ENCODE measurements at regions not wholly inside any gene's neighbourhood (a gene's known extent, or its start where the extent isn't known, plus 50 kb on each side); places are given as distances from the start of the nearest gene placed in this dataset.

DNA sequence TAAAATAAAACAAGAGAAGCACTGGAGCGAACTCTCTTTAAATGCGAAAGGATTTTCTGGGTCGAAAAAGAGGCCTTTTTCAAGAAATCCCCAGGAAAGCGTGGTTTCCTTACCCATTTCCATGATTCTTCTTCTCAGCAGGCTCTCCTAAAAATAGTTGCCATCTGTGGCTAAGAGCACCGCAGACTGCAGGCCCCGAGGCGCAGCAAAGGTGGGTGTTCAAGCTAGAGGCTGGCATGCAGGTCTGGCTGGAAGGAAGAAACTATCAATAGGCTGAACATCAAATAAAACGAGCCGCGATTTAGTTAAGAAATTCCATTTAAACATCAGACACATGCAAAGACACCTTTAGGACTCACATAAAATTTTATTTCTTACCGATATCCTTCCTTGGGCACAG is 135.1 kb downstream of the ADAMTS1 start:
- Histone ChIP-seq H3K27ac (ENCODE audit: low read depth in 1 of 2, low read length in 2 of 2) (no peak overlapping the region), H3K4me1 (ENCODE audit: control insufficient read depth in 4 of 4, insufficient read depth in 4 of 4, low read length in 3 of 4) (no peaks in the 10 kb centered on the region), H3K9ac (ENCODE audit: low read depth in 1 of 2, low read length in 2 of 2) (no peak overlapping the region), H3K4me3 (ENCODE audit: low read depth in 1 of 3, low read length in 3 of 3) (no peak overlapping the region), H3K9me3 (ENCODE audit: control insufficient read depth in 4 of 4, low read length in 3 of 4) (no peaks in the 10 kb centered on the region), H3K27me3 (ENCODE audit: control insufficient read depth in 4 of 4, insufficient read depth in 4 of 4, low read length in 3 of 4) (no peaks in the 10 kb centered on the region), H3K36me3 (ENCODE audit: control insufficient read depth in 4 of 4, insufficient read depth in 3 of 4, low read depth in 1 of 4, low read length in 3 of 4) (no peaks in the 10 kb centered on the region)
- TF ChIP-seq FOXA2 (IDR thresholded peaks at IDR 0.05) (no peak), EGR1 (IDR thresholded peaks at IDR 0.05; ENCODE audit: low read depth in 2 of 2) (no peak), RXRA (IDR thresholded peaks at IDR 0.05) (no peak), HNF4G (IDR thresholded peaks at IDR 0.05) (no peak), RAD21 (IDR thresholded peaks at IDR 0.05) (no peak), HNF4A (conservative IDR thresholded peaks at IDR 0.05) (no peak), SP1 (IDR thresholded peaks at IDR 0.05) (no peak), JUND (IDR thresholded peaks at IDR 0.05) (no peak)
- TF ChIP-seq, protein P1, sequence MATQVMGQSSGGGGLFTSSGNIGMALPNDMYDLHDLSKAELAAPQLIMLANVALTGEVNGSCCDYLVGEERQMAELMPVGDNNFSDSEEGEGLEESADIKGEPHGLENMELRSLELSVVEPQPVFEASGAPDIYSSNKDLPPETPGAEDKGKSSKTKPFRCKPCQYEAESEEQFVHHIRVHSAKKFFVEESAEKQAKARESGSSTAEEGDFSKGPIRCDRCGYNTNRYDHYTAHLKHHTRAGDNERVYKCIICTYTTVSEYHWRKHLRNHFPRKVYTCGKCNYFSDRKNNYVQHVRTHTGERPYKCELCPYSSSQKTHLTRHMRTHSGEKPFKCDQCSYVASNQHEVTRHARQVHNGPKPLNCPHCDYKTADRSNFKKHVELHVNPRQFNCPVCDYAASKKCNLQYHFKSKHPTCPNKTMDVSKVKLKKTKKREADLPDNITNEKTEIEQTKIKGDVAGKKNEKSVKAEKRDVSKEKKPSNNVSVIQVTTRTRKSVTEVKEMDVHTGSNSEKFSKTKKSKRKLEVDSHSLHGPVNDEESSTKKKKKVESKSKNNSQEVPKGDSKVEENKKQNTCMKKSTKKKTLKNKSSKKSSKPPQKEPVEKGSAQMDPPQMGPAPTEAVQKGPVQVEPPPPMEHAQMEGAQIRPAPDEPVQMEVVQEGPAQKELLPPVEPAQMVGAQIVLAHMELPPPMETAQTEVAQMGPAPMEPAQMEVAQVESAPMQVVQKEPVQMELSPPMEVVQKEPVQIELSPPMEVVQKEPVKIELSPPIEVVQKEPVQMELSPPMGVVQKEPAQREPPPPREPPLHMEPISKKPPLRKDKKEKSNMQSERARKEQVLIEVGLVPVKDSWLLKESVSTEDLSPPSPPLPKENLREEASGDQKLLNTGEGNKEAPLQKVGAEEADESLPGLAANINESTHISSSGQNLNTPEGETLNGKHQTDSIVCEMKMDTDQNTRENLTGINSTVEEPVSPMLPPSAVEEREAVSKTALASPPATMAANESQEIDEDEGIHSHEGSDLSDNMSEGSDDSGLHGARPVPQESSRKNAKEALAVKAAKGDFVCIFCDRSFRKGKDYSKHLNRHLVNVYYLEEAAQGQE (IDR thresholded peaks at IDR 0.05), result no peak
- TF ChIP-seq, protein P2, sequence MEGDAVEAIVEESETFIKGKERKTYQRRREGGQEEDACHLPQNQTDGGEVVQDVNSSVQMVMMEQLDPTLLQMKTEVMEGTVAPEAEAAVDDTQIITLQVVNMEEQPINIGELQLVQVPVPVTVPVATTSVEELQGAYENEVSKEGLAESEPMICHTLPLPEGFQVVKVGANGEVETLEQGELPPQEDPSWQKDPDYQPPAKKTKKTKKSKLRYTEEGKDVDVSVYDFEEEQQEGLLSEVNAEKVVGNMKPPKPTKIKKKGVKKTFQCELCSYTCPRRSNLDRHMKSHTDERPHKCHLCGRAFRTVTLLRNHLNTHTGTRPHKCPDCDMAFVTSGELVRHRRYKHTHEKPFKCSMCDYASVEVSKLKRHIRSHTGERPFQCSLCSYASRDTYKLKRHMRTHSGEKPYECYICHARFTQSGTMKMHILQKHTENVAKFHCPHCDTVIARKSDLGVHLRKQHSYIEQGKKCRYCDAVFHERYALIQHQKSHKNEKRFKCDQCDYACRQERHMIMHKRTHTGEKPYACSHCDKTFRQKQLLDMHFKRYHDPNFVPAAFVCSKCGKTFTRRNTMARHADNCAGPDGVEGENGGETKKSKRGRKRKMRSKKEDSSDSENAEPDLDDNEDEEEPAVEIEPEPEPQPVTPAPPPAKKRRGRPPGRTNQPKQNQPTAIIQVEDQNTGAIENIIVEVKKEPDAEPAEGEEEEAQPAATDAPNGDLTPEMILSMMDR (IDR thresholded peaks at IDR 0.05; ENCODE audit: low read depth, low read length, missing input control), result no peak
- TF ChIP-seq, protein P3, sequence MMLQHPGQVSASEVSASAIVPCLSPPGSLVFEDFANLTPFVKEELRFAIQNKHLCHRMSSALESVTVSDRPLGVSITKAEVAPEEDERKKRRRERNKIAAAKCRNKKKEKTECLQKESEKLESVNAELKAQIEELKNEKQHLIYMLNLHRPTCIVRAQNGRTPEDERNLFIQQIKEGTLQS (IDR thresholded peaks at IDR 0.05), result no peak
- no peak for DNase-seq (ENCODE audit: low spot score)
- 81% methylated on average over 11 of the region's 11 CpGs for WGBS

DNA sequence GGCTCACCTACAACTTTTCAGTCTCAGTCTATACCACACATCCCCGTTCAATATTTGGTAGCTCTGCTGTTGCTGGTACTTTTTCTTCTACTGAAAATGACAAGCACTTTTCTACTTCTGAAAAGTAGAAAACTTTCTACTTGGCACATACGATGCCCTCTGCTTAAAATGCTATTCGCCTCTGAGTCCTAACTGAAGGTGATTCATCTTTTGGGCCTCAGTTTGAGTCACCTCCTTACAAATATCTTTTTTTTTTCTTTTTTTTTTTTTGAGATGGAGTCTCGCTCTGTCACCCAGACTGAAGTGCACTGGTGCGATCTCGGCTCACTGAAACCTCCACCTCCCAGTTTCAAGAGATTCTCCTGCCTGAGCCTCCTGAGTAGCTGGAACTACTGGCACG is 136.0 kb upstream of the CYYR1 start:
- H3K4me3 ChIP-seq (ENCODE audit: low read depth in 1 of 3, low read length in 3 of 3), result no peak overlapping the region

DNA sequence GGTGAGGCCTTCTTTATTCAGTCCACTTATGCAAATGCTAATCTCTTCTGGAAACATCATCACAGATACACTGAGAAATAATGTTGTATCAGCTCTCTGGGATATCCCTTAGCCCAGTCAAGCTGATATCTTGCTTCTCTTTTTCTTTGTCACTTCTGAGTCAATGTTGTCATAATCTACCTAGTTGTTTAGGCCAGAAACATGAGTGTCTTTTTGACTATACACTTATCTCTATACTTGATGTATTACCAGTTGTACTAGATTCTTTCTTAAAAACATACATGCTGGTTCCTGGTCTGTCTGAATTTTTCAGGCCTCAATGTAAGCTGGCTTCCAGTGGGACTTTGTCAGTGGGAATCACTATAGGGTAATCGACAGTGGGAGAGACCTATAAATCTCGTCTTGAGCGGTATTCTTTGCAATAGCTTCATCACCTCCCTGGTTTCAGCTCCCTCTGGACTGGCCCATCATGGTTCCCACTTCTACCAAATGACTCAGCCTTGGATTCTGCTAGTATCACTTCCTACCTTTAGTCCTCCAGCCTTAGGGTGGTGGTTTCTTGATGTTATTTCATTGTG is 135.2 kb upstream of the CYYR1 start:
- Histone ChIP-seq H3K27ac (ENCODE audit: low read depth in 1 of 2, low read length in 2 of 2) (no peak overlapping the region), H3K9ac (ENCODE audit: low read depth in 1 of 2, low read length in 2 of 2) (no peak overlapping the region), H3K4me1 (ENCODE audit: control insufficient read depth in 4 of 4, insufficient read depth in 4 of 4, low read length in 3 of 4) (no peaks in the 10 kb centered on the region), H3K27me3 (ENCODE audit: control insufficient read depth in 4 of 4, insufficient read depth in 4 of 4, low read length in 3 of 4) (no peaks in the 10 kb centered on the region), H3K9me3 (ENCODE audit: control insufficient read depth in 4 of 4, low read length in 3 of 4) (no peaks in the 10 kb centered on the region), H3K36me3 (ENCODE audit: control insufficient read depth in 4 of 4, insufficient read depth in 3 of 4, low read depth in 1 of 4, low read length in 3 of 4) (no peaks in the 10 kb centered on the region), H3K4me3 (ENCODE audit: low read depth in 1 of 3, low read length in 3 of 3) (no peak overlapping the region)
- WGBS, result 91% methylated on average over 3 of the region's 3 CpGs
- DNase-seq (ENCODE audit: low spot score), result no peak
- no peak for TF ChIP-seq HNF4A (conservative IDR thresholded peaks at IDR 0.05)
- TF ChIP-seq, protein P4, sequence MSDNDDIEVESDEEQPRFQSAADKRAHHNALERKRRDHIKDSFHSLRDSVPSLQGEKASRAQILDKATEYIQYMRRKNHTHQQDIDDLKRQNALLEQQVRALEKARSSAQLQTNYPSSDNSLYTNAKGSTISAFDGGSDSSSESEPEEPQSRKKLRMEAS (IDR thresholded peaks at IDR 0.05), result no peak
- TF ChIP-seq TAF1 (conservative IDR thresholded peaks at IDR 0.05), result no peak
- TF ChIP-seq, protein P2 (IDR thresholded peaks at IDR 0.05; ENCODE audit: low read depth, low read length, missing input control), result no peak
- no peak for TF ChIP-seq FOXA1 (IDR thresholded peaks at IDR 0.05)
- TF ChIP-seq YY1 (IDR thresholded peaks at IDR 0.05), result no peak
- TF ChIP-seq FOXA2 (IDR thresholded peaks at IDR 0.05), result no peak
- no peak for TF ChIP-seq GABPA (IDR thresholded peaks at IDR 0.05 in 1 of 2, conservative IDR thresholded peaks at IDR 0.05 in 1 of 2)
- no peak for TF ChIP-seq HNF4G (IDR thresholded peaks at IDR 0.05)
- TF ChIP-seq, protein P3 (IDR thresholded peaks at IDR 0.05), result no peak
- no peak for TF ChIP-seq SP1 (IDR thresholded peaks at IDR 0.05)
- TF ChIP-seq JUND (IDR thresholded peaks at IDR 0.05), result no peak

More for the DNA sequence above, 136.0 kb upstream of the CYYR1 start:
- Histone ChIP-seq H3K27me3 (ENCODE audit: control insufficient read depth in 4 of 4, insufficient read depth in 4 of 4, low read length in 3 of 4) (no peaks in the 10 kb centered on the region), H3K27ac (ENCODE audit: low read depth in 1 of 2, low read length in 2 of 2) (no peak overlapping the region), H3K9me3 (ENCODE audit: control insufficient read depth in 4 of 4, low read length in 3 of 4) (no peaks in the 10 kb centered on the region), H3K9ac (ENCODE audit: low read depth in 1 of 2, low read length in 2 of 2) (no peak overlapping the region), H3K36me3 (ENCODE audit: control insufficient read depth in 4 of 4, insufficient read depth in 3 of 4, low read depth in 1 of 4, low read length in 3 of 4) (no peaks in the 10 kb centered on the region), H3K4me1 (ENCODE audit: control insufficient read depth in 4 of 4, insufficient read depth in 4 of 4, low read length in 3 of 4) (no peaks in the 10 kb centered on the region)
- TF ChIP-seq JUND (IDR thresholded peaks at IDR 0.05), result no peak
- no peak for DNase-seq (ENCODE audit: low spot score)
- 90% methylated on average over 7 of the region's 7 CpGs for WGBS

Data from liver (tissue), 8 donors.